ENCODE measurements at regions not wholly inside any gene's neighbourhood (a gene's known extent, or its start where the extent isn't known, plus 50 kb on each side); places are given as distances from the start of the nearest gene placed in this dataset.
"Not testable (repeated sequence)": the region's sequence is repeated elsewhere in the genome, so short reads cannot be mapped to it uniquely, and the experiment has no call there.

- intact Hi-C loops (cut with DNase I); ATAC-seq; DNase-seq (ENCODE audit: low spot score): not testable (repeated sequence)
These were observed 66.2 kb downstream of the SYT15 start for GRCh38 chr10:46645110-46645509.

GRCh38 chr10:46646132-46646531, 67.2 kb downstream of the SYT15 start:
- DNase-seq (ENCODE audit: low spot score); intact Hi-C loops (cut with DNase I); ATAC-seq: not testable (repeated sequence)

- DNase-seq (ENCODE audit: low spot score); intact Hi-C loops (cut with DNase I); ATAC-seq: not testable (repeated sequence)
These were observed 72.0 kb downstream of the SYT15 start for GRCh38 chr10:46650967-46651366.

GRCh38 chr10:46657437-46657836, 78.5 kb downstream of the SYT15 start:
- ATAC-seq; intact Hi-C loops (cut with DNase I); DNase-seq (ENCODE audit: low spot score): not testable (repeated sequence)

GRCh38 chr10:46660027-46660834, 81.3 kb downstream of the SYT15 start:
- ATAC-seq; intact Hi-C loops (cut with DNase I): not testable (repeated sequence)

GRCh38 chr10:46660835-46661164, 81.9 kb downstream of the SYT15 start:
- ATAC-seq; DNase-seq (ENCODE audit: low spot score); intact Hi-C loops (cut with DNase I): not testable (repeated sequence)

More at GRCh38 chr10:46660027-46660834, 81.3 kb downstream of the SYT15 start:
- not testable (repeated sequence) for DNase-seq (ENCODE audit: low spot score)

- ATAC-seq; DNase-seq (ENCODE audit: low spot score); intact Hi-C loops (cut with DNase I): not testable (repeated sequence)
These were observed 86.6 kb downstream of the SYT15 start for GRCh38 chr10:46665536-46665935.

- intact Hi-C loops (cut with DNase I); ATAC-seq; DNase-seq (ENCODE audit: low spot score): not testable (repeated sequence)
These were observed 89.5 kb downstream of the SYT15 start for GRCh38 chr10:46668357-46668997.

GRCh38 chr10:46677836-46678435, 99.0 kb downstream of the SYT15 start:
- intact Hi-C loops (cut with DNase I); DNase-seq (ENCODE audit: low spot score); ATAC-seq: not testable (repeated sequence)

- intact Hi-C loops (cut with DNase I); ATAC-seq; DNase-seq (ENCODE audit: low spot score): not testable (repeated sequence)
These were observed 112.5 kb downstream of the SYT15 start for GRCh38 chr10:46691397-46691796.

- DNase-seq (ENCODE audit: low spot score); intact Hi-C loops (cut with DNase I); ATAC-seq: not testable (repeated sequence)
These were observed 114.3 kb downstream of the SYT15 start for GRCh38 chr10:46693218-46693617.

GRCh38 chr10:46717264-46717663, 138.3 kb downstream of the SYT15 start:
- ATAC-seq; DNase-seq (ENCODE audit: low spot score); intact Hi-C loops (cut with DNase I): not testable (repeated sequence)

- intact Hi-C loops (cut with DNase I); ATAC-seq; DNase-seq (ENCODE audit: low spot score): not testable (repeated sequence)
These were observed 139.1 kb downstream of the SYT15 start for GRCh38 chr10:46718014-46718413.

GRCh38 chr10:46720386-46720785, 141.5 kb downstream of the SYT15 start:
- intact Hi-C loops (cut with DNase I): not testable (repeated sequence)

GRCh38 chr10:46720811-46721518, 142.0 kb downstream of the SYT15 start:
- intact Hi-C loops (cut with DNase I); ATAC-seq; DNase-seq (ENCODE audit: low spot score): not testable (repeated sequence)

More at GRCh38 chr10:46720386-46720785, 141.5 kb downstream of the SYT15 start:
- ATAC-seq: peak; percentile 48
- peak; percentile 54 for DNase-seq (ENCODE audit: low spot score)

GRCh38 chr10:46724258-46724657, 145.3 kb downstream of the SYT15 start:
- intact Hi-C loops (cut with DNase I); ATAC-seq; DNase-seq (ENCODE audit: low spot score): not testable (repeated sequence)

GRCh38 chr10:46728359-46728758, 149.4 kb downstream of the SYT15 start:
- intact Hi-C loops (cut with DNase I); ATAC-seq; DNase-seq (ENCODE audit: low spot score): not testable (repeated sequence)

GRCh38 chr10:46730729-46731128, 151.8 kb downstream of the SYT15 start:
- DNase-seq (ENCODE audit: low spot score); ATAC-seq; intact Hi-C loops (cut with DNase I): not testable (repeated sequence)
